WTC11 (cell line): ENCODE measurements at regions not wholly inside any gene's neighbourhood (a gene's known extent, or its start where the extent isn't known, plus 50 kb on each side); places are given as distances from the start of the nearest gene placed in this dataset.

Source experiments
- ATAC-seq: fragments of 200-7000 bp; cut with Tn5 transposase; 2 replicates; pipeline ENCODE4 v1.10.0; 2021; ENCODE audit warnings: mild to moderate bottlenecking, moderate library complexity
- CTCF ChIA-PET: fragments of 300-600 bp; sonication (Branson Sonifier 250); formaldehyde crosslinking; loops from one replicate; lab custom pipeline; 2021; ENCODE audit warnings: antibody characterized with exemption; lab: Charles Lee
- POLR2A ChIA-PET: fragments of 350-600 bp; sonication (Branson Sonifier 250); formaldehyde crosslinking; loops from one replicate; lab custom pipeline; 2021; ENCODE audit warnings: antibody characterized with exemption; lab: Charles Lee
- DNase-seq: peaks from one replicate; pipeline ENCODE4 v3.0.0; 2021; ENCODE audit warnings: low spot score
- H3K27ac Mint-ChIP-seq: 2 replicates; pipeline ENCODE4 v1.8.0; 2021; ENCODE audit warnings: mixed read lengths
- H3K27me3 Mint-ChIP-seq: 2 replicates; pipeline ENCODE4 v1.8.0; 2021; ENCODE audit warnings: low read depth, mild to moderate bottlenecking, moderate library complexity, mixed read lengths
- H3K36me3 Mint-ChIP-seq: 2 replicates; pipeline ENCODE4 v1.8.0; 2021; ENCODE audit warnings: mixed read lengths
- H3K4me1 Mint-ChIP-seq: 2 replicates; pipeline ENCODE4 v1.8.0; 2022; ENCODE audit warnings: mixed read lengths
- H3K4me3 Mint-ChIP-seq: 2 replicates; pipeline ENCODE4 v1.8.0; 2021; ENCODE audit warnings: mild to moderate bottlenecking, moderate library complexity, mixed read lengths
- H3K9me3 Mint-ChIP-seq: 2 replicates; pipeline ENCODE4 v1.8.0; 2021; ENCODE audit warnings: mixed read lengths
- ATF2 ChIP-seq: sonication (generic); formaldehyde crosslinking; IDR thresholded peaks from 2 replicates; pipeline ENCODE4 v1.8.1; 2022; ENCODE audit warnings: low read depth, missing genetic modification reagents, borderline replicate concordance
- CBFB ChIP-seq: sonication (generic); formaldehyde crosslinking; IDR thresholded peaks from 2 replicates; pipeline ENCODE4 v1.8.1; 2022; ENCODE audit warnings: mild to moderate bottlenecking, low read depth, missing genetic modification reagents
- CREM ChIP-seq: sonication (generic); formaldehyde crosslinking; IDR thresholded peaks from 2 replicates; pipeline ENCODE4 v1.8.1; 2022; ENCODE audit warnings: mild to moderate bottlenecking, missing genetic modification reagents, moderate library complexity
- FOXP1 ChIP-seq: sonication (generic); formaldehyde crosslinking; IDR thresholded peaks from 2 replicates; pipeline ENCODE4 v1.8.0; 2022; ENCODE audit warnings: missing genetic modification reagents, mild to moderate bottlenecking, moderate library complexity, borderline replicate concordance
- GABPB1 ChIP-seq: sonication (generic); formaldehyde crosslinking; IDR thresholded peaks from 2 replicates; pipeline ENCODE4 v1.8.1; 2023; ENCODE audit warnings: mild to moderate bottlenecking, missing genetic modification reagents
- GRHL2 ChIP-seq: fragments of 250-450 bp; sonication (Bioruptor Pico); IDR thresholded peaks from 2 replicates; pipeline ENCODE4 v1.8.0; 2022; ENCODE audit warnings: mild to moderate bottlenecking, moderate library complexity; ENCODE audit not compliant: insufficient replicate concordance, severe bottlenecking
- IRF2 ChIP-seq: sonication (generic); formaldehyde crosslinking; IDR thresholded peaks from 2 replicates; pipeline ENCODE4 v1.8.0; 2022; ENCODE audit warnings: low read depth, missing genetic modification reagents, borderline replicate concordance
- KAT7 ChIP-seq: sonication (generic); formaldehyde crosslinking; IDR thresholded peaks from 2 replicates; pipeline ENCODE4 v1.8.1; 2023; ENCODE audit warnings: missing genetic modification reagents, mild to moderate bottlenecking, borderline replicate concordance
- MYBL2 ChIP-seq: sonication (generic); formaldehyde crosslinking; IDR thresholded peaks from 2 replicates; pipeline ENCODE4 v1.8.1; 2023; ENCODE audit warnings: mild to moderate bottlenecking, moderate library complexity, missing genetic modification reagents
- NFATC4 ChIP-seq: fragments of 250-450 bp; sonication (Bioruptor Pico); IDR thresholded peaks from 2 replicates; pipeline ENCODE4 v1.9.0; 2021; ENCODE audit warnings: mild to moderate bottlenecking
- NR2C2 ChIP-seq: sonication (generic); formaldehyde crosslinking; IDR thresholded peaks from 2 replicates; pipeline ENCODE4 v1.8.0; 2022; ENCODE audit warnings: mild to moderate bottlenecking, missing genetic modification reagents
- NR3C1 ChIP-seq: sonication (generic); formaldehyde crosslinking; conservative IDR thresholded peaks from 2 replicates; pipeline ENCODE4 v1.8.1; 2023; ENCODE audit warnings: low read depth, mild to moderate bottlenecking, missing genetic modification reagents
- RELA ChIP-seq: sonication (generic); formaldehyde crosslinking; IDR thresholded peaks from 2 replicates; pipeline ENCODE4 v1.8.1; 2022; ENCODE audit warnings: missing genetic modification reagents, mild to moderate bottlenecking, borderline replicate concordance
- SP1 ChIP-seq: sonication (generic); formaldehyde crosslinking; conservative IDR thresholded peaks from 2 replicates; pipeline ENCODE4 v1.8.1; 2022; ENCODE audit warnings: missing genetic modification reagents
- TP53 ChIP-seq: sonication (generic); formaldehyde crosslinking; IDR thresholded peaks from 2 replicates; pipeline ENCODE4 v1.8.1; 2023; ENCODE audit warnings: mild to moderate bottlenecking, missing genetic modification reagents
- ZNF121 ChIP-seq: sonication (generic); formaldehyde crosslinking; IDR thresholded peaks from 2 replicates; pipeline ENCODE4 v1.8.0; 2023; ENCODE audit warnings: missing genetic modification reagents
- ZNF317 ChIP-seq: sonication (generic); formaldehyde crosslinking; IDR thresholded peaks from 2 replicates; pipeline ENCODE4 v1.8.1; 2023; ENCODE audit warnings: low read depth, mild to moderate bottlenecking, moderate library complexity, missing genetic modification reagents, borderline replicate concordance
- ZNF423 ChIP-seq: fragments of 250-450 bp; sonication (Bioruptor Pico); IDR thresholded peaks from 2 replicates; pipeline ENCODE4 v2.1.2; 2022; ENCODE audit warnings: mild to moderate bottlenecking, moderate library complexity
- ZNF671 ChIP-seq: fragments of 250-450 bp; sonication (Bioruptor Pico); IDR thresholded peaks from 2 replicates; pipeline ENCODE4 v1.8.0; 2021; ENCODE audit warnings: mild to moderate bottlenecking
- TF ChIP-seq, protein P1 (sequence below): sonication (generic); formaldehyde crosslinking; IDR thresholded peaks from 2 replicates; pipeline ENCODE4 v1.8.0; 2022; ENCODE audit warnings: missing genetic modification reagents
- TF ChIP-seq, protein P2 (sequence below): sonication (generic); formaldehyde crosslinking; IDR thresholded peaks from 2 replicates; pipeline ENCODE4 v1.8.1; 2023; ENCODE audit warnings: mild to moderate bottlenecking, missing genetic modification reagents, moderate library complexity
- TF ChIP-seq, protein P3 (sequence below): sonication (generic); formaldehyde crosslinking; IDR thresholded peaks from 2 replicates; pipeline ENCODE4 v1.8.1; 2022; ENCODE audit warnings: low read depth, mild to moderate bottlenecking, moderate library complexity, missing genetic modification reagents, borderline replicate concordance
- TF ChIP-seq, protein P4 (sequence below): fragments of 250-450 bp; sonication (Bioruptor Pico); IDR thresholded peaks from 2 replicates; pipeline ENCODE4 v1.9.0; 2021; ENCODE audit warnings: mild to moderate bottlenecking

GRCh38 chr4:29566371-29566770 is 1153.8 kb upstream of the PCDH7 start:
- ATAC-seq, result no peak
- Mint-ChIP-seq H3K4me1 (peaks cover 5% of the 10 kb centered on the region; the same call in 1 of the 2 replicates), H3K4me3 (no peak overlapping the region), H3K9me3 (peaks cover 6% of the 10 kb centered on the region), H3K36me3 (no peaks in the 10 kb centered on the region), H3K27ac (no peak overlapping the region), H3K27me3 (no peaks in the 10 kb centered on the region)
- no peak for DNase-seq
- ChIA-PET POLR2A (interaction anchor here (0.6 kb wide), 1 partner anchor 28 kb away, joined by 4 read pairs; no protein-coding TSS in a partner anchor), CTCF (no interaction called here)
- TF ChIP-seq ZNF423 (CRISPR knock-in tag), result no peak
- TF ChIP-seq SP1, result no peak
- no peak for TF ChIP-seq NR2C2
- no peak for TF ChIP-seq TP53 (CRISPR knock-in tag)
- TF ChIP-seq MYBL2 (CRISPR knock-in tag), result no peak
- no peak for TF ChIP-seq ZNF121
- TF ChIP-seq CBFB (CRISPR knock-in tag), result no peak
- TF ChIP-seq GRHL2 (CRISPR knock-in tag), result no peak
- TF ChIP-seq, protein P1, sequence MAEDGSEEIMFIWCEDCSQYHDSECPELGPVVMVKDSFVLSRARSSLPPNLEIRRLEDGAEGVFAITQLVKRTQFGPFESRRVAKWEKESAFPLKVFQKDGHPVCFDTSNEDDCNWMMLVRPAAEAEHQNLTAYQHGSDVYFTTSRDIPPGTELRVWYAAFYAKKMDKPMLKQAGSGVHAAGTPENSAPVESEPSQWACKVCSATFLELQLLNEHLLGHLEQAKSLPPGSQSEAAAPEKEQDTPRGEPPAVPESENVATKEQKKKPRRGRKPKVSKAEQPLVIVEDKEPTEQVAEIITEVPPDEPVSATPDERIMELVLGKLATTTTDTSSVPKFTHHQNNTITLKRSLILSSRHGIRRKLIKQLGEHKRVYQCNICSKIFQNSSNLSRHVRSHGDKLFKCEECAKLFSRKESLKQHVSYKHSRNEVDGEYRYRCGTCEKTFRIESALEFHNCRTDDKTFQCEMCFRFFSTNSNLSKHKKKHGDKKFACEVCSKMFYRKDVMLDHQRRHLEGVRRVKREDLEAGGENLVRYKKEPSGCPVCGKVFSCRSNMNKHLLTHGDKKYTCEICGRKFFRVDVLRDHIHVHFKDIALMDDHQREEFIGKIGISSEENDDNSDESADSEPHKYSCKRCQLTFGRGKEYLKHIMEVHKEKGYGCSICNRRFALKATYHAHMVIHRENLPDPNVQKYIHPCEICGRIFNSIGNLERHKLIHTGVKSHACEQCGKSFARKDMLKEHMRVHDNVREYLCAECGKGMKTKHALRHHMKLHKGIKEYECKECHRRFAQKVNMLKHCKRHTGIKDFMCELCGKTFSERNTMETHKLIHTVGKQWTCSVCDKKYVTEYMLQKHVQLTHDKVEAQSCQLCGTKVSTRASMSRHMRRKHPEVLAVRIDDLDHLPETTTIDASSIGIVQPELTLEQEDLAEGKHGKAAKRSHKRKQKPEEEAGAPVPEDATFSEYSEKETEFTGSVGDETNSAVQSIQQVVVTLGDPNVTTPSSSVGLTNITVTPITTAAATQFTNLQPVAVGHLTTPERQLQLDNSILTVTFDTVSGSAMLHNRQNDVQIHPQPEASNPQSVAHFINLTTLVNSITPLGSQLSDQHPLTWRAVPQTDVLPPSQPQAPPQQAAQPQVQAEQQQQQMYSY, result no peak
- no peak for TF ChIP-seq ATF2
- no peak for TF ChIP-seq CREM (CRISPR knock-in tag)
- TF ChIP-seq, protein P2, sequence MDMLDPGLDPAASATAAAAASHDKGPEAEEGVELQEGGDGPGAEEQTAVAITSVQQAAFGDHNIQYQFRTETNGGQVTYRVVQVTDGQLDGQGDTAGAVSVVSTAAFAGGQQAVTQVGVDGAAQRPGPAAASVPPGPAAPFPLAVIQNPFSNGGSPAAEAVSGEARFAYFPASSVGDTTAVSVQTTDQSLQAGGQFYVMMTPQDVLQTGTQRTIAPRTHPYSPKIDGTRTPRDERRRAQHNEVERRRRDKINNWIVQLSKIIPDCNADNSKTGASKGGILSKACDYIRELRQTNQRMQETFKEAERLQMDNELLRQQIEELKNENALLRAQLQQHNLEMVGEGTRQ, result no peak
- no peak for TF ChIP-seq GABPB1 (CRISPR knock-in tag)
- no peak for TF ChIP-seq NFATC4 (CRISPR knock-in tag)

DNA sequence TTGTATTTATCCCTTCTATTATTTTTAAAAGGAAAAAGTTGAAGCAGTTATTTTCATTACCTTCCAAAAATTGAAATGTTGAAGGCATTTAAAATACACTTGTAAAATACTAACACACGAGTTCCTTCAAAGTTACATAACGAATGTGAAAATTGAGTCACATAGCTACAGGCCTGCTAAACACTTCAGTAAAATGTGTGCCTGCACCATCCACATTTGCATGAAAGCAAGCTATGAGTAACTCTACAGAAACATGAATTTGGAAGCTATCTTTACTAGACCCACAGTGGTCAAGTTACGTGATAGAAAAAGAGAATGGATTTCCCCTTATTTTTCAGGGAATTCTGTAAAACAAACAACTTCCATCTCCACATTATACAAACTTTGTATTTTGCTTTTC is 1148.8 kb upstream of the PCDH7 start:
- Mint-ChIP-seq H3K4me1 (peaks cover 1% of the 10 kb centered on the region; the same call in 1 of the 2 replicates), H3K4me3 (no peak overlapping the region), H3K27me3 (no peaks in the 10 kb centered on the region), H3K36me3 (no peaks in the 10 kb centered on the region), H3K9me3 (no peaks in the 10 kb centered on the region), H3K27ac (no peak overlapping the region)
- no peak for DNase-seq
- ATAC-seq, result no peak
- POLR2A ChIA-PET, result no interaction called here
- CTCF ChIA-PET, result no interaction called here
- TF ChIP-seq IRF2 (CRISPR knock-in tag) (no peak), FOXP1 (CRISPR knock-in tag) (no peak), ZNF671 (CRISPR knock-in tag) (no peak), CBFB (CRISPR knock-in tag) (no peak), ATF2 (no peak), KAT7 (CRISPR knock-in tag) (no peak), ZNF317 (no peak), GABPB1 (CRISPR knock-in tag) (no peak), NR3C1 (CRISPR knock-in tag) (no peak), RELA (CRISPR knock-in tag) (no peak), SP1 (no peak)
- TF ChIP-seq, protein P3, sequence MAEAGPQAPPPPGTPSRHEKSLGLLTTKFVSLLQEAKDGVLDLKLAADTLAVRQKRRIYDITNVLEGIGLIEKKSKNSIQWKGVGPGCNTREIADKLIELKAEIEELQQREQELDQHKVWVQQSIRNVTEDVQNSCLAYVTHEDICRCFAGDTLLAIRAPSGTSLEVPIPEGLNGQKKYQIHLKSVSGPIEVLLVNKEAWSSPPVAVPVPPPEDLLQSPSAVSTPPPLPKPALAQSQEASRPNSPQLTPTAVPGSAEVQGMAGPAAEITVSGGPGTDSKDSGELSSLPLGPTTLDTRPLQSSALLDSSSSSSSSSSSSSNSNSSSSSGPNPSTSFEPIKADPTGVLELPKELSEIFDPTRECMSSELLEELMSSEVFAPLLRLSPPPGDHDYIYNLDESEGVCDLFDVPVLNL (CRISPR knock-in tag), result no peak
- TF ChIP-seq, protein P4, sequence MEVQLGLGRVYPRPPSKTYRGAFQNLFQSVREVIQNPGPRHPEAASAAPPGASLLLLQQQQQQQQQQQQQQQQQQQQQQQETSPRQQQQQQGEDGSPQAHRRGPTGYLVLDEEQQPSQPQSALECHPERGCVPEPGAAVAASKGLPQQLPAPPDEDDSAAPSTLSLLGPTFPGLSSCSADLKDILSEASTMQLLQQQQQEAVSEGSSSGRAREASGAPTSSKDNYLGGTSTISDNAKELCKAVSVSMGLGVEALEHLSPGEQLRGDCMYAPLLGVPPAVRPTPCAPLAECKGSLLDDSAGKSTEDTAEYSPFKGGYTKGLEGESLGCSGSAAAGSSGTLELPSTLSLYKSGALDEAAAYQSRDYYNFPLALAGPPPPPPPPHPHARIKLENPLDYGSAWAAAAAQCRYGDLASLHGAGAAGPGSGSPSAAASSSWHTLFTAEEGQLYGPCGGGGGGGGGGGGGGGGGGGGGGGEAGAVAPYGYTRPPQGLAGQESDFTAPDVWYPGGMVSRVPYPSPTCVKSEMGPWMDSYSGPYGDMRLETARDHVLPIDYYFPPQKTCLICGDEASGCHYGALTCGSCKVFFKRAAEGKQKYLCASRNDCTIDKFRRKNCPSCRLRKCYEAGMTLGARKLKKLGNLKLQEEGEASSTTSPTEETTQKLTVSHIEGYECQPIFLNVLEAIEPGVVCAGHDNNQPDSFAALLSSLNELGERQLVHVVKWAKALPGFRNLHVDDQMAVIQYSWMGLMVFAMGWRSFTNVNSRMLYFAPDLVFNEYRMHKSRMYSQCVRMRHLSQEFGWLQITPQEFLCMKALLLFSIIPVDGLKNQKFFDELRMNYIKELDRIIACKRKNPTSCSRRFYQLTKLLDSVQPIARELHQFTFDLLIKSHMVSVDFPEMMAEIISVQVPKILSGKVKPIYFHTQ (CRISPR knock-in tag), result no peak
